GM12873 (cell line): ENCODE measurements at regions not wholly inside any gene's neighbourhood (a gene's known extent, or its start where the extent isn't known, plus 50 kb on each side); places are given as distances from the start of the nearest gene placed in this dataset.

Experiments
- TF ChIP-seq, protein P1 (sequence below): IDR thresholded peaks from 2 replicates; pipeline ENCODE4 v1.5.1; 2012; ENCODE audit warnings: low read depth, mild to moderate bottlenecking, moderate library complexity, low read length, control low read depth; ENCODE audit not compliant: insufficient read depth; ENCODE audit errors: missing control alignments

GRCh38 chr6:10223841-10224240 lies 191.0 kb downstream of the TFAP2A start:
- TF ChIP-seq, protein P1, sequence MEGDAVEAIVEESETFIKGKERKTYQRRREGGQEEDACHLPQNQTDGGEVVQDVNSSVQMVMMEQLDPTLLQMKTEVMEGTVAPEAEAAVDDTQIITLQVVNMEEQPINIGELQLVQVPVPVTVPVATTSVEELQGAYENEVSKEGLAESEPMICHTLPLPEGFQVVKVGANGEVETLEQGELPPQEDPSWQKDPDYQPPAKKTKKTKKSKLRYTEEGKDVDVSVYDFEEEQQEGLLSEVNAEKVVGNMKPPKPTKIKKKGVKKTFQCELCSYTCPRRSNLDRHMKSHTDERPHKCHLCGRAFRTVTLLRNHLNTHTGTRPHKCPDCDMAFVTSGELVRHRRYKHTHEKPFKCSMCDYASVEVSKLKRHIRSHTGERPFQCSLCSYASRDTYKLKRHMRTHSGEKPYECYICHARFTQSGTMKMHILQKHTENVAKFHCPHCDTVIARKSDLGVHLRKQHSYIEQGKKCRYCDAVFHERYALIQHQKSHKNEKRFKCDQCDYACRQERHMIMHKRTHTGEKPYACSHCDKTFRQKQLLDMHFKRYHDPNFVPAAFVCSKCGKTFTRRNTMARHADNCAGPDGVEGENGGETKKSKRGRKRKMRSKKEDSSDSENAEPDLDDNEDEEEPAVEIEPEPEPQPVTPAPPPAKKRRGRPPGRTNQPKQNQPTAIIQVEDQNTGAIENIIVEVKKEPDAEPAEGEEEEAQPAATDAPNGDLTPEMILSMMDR = no peak

- TF ChIP-seq, protein P1 = no peak
Measured at GRCh38 chr6:10221178-10221577, 193.7 kb downstream of the TFAP2A start.

GRCh38 chr6:10219510-10219909 lies 195.4 kb downstream of the TFAP2A start:
- TF ChIP-seq, protein P1 = no peak

DNA sequence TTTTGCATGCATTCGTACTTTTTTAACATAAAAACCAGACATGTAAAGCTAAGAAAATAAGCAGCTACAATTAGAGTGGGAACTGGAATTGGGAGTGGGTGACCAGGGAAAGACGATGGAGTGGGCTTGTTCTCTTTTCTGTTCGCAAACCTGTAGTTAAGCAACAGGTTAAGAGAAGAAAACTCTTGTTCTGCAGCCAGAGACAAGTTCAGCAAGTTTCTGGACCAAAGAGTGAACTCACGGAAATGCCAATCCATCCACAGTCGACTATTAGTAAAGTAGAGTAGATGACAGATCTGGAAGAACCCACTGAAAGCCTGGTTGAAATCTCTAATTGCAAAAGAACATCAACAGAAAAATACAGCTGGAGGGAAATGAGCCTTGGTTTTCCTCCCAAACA lies 197.8 kb downstream of the TFAP2A start:
- TF ChIP-seq, protein P1 = no peak

- TF ChIP-seq, protein P1 = no peak
Measured at GRCh38 chr6:10215326-10216110, 199.4 kb downstream of the TFAP2A start.

DNA sequence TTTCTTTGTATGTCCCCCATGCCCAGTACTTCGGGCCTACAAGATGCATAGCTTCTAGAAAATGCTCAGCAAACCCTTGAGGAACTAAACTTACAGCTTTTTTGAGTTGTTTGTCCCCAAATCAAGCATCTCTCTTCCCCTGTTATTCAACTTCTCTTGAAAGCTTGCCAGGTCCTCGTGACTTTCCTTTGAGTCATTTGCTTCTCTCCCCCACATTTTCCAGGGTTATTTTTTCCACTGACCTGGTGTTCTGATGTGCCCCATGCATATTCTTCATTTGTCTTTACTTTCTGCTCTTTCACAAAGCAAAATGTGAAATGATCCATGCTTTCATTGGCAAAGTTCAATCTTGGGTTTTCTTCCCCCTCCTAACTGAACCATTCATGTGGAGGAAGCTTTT lies 204.8 kb downstream of the TFAP2A start:
- TF ChIP-seq, protein P1 = no peak

DNA sequence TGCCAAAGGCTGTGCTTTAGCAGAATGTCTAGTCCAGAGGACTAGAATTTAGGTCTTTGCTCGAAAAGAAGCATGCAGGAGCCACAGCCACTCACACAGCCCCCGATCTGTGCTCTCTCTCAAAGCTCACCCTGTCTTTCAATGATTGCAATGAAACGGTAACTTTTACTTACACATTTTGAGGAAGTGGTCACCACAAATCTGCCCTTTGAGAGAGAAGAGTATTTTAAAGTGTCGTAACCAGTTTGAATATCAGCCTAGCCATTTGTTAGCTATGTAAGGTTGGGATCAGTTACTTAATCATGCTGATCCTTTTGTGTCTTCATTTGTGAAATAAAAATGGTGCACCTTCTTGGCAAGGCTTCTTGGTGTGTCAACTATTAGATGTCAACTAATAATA lies 209.0 kb downstream of the TFAP2A start:
- TF ChIP-seq, protein P1 = no peak

DNA sequence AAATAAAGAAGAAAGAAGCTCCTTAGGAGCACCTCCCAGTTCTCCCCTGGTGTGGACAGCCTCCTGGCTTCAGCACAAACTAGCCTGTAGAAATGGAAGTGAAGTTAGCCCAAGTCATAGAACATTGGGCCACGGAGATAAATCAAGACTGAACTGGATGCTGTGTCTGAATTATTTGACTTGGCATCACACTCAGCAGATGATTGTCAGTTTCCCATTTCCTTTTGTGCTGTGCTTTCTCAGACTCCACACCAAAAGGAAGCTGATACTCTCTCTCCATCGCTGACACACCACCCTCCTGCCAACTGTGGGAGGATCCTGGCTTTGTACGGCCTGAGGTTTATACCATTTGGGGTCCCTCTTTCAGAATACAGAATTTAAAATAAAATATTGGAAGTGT lies 209.8 kb downstream of the TFAP2A start:
- TF ChIP-seq, protein P1 = no peak
